Cardiac muscle cell (in vitro differentiated cells and primary cell): ENCODE measurements at regions not wholly inside any gene's neighbourhood (a gene's known extent, or its start where the extent isn't known, plus 50 kb on each side); places are given as distances from the start of the nearest gene placed in this dataset.

Experiments used
- DNase-seq, 2 donors: peaks; one replicate each; pipeline versions ENCODE4 v3.0.0 to v3.0.0-alpha.2; 2010 to 2017; ENCODE audit warnings: low read depth in 1 of 2, low spot score in 1 of 2
- H3K27ac ChIP-seq: fragments of 200-600 bp; sonication (generic); 2 replicates; pipeline ENCODE4 v1.5.1; 2016
- H3K27me3 ChIP-seq: fragments of 200-600 bp; sonication (generic); 2 replicates; pipeline ENCODE4 v1.6.0; 2016; ENCODE audit warnings: control low read depth
- H3K36me3 ChIP-seq: fragments of 200-600 bp; sonication (generic); 2 replicates; pipeline ENCODE4 v1.5.1; 2016; ENCODE audit warnings: control low read depth
- H3K4me1 ChIP-seq: fragments of 200-600 bp; sonication (generic); 2 replicates; pipeline ENCODE4 v1.8.1; 2017; ENCODE audit warnings: low read depth, mild to moderate bottlenecking, mixed run types
- H3K4me3 ChIP-seq: fragments of 200-600 bp; sonication (generic); 2 replicates; pipeline ENCODE4 v1.5.1; 2016; ENCODE audit warnings: mild to moderate bottlenecking
- H3K9me3 ChIP-seq: fragments of 200-600 bp; sonication (generic); 2 replicates; pipeline ENCODE4 v1.5.1; 2017; ENCODE audit warnings: low read depth, mild to moderate bottlenecking, control low read depth
- CTCF ChIP-seq: IDR thresholded peaks from 2 replicates; pipeline ENCODE4 v1.5.1; 2012; ENCODE audit warnings: low read depth, mild to moderate bottlenecking, low read length

- no peak overlapping the region for H3K27ac ChIP-seq
- no peaks in the 10 kb centered on the region for H3K9me3 ChIP-seq
- TF ChIP-seq CTCF: no peak
- peak; percentile 18 to 68 for DNase-seq
- no peaks in the 10 kb centered on the region for H3K27me3 ChIP-seq
- no peak overlapping the region for H3K4me3 ChIP-seq
- no peaks in the 10 kb centered on the region for H3K4me1 ChIP-seq
- no peaks in the 10 kb centered on the region for H3K36me3 ChIP-seq
Observed at GRCh38 chr5:68149189-68149588, 66.4 kb upstream of the PIK3R1 start.

DNA sequence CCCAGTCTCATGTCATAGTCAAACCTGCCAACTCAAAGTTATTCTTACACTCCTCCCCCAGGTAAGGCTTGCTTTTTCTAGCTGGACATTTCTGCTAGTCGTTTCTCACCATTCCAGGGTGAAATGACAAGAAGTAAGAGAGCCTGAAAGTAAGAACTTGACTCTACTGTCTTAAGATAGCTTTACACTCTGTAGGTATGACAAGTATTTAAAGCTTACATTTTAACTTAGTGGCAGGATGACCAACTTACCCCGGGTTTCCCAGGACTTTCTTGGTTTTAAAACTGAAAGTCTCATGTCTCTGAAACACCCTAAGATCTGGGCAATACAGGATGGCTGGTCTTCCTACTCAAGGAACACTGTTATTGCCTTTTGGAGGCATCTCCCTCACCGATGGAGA is 67.5 kb upstream of the PIK3R1 start:
- H3K4me3 ChIP-seq: no peak overlapping the region
- no peak for DNase-seq
- H3K36me3 ChIP-seq: no peaks in the 10 kb centered on the region
- no peaks in the 10 kb centered on the region for H3K4me1 ChIP-seq
- no peaks in the 10 kb centered on the region for H3K9me3 ChIP-seq
- no peak for TF ChIP-seq CTCF
- H3K27me3 ChIP-seq: no peaks in the 10 kb centered on the region
- no peak overlapping the region for H3K27ac ChIP-seq

DNA sequence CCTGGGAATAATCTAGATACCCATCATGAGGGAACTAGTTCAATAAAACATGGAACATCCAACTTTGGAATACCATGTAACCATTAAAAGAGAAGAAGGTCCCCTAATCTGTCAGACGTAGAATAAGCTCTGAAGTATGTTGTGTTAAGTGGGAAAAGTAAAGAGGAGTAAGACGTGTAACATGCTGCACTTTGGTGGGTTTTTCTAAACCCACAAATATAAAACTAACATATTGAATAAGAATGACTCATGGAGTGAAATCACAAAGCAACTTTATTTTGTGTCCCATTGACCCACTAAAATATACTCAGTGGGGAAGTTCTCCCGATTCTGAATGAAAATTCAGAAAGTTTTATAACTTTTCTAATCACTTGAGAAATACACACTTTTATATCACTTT is 67.9 kb upstream of the PIK3R1 start:
- Histone ChIP-seq H3K4me1 (no peaks in the 10 kb centered on the region), H3K36me3 (no peaks in the 10 kb centered on the region), H3K27ac (no peak overlapping the region), H3K9me3 (no peaks in the 10 kb centered on the region), H3K27me3 (no peaks in the 10 kb centered on the region), H3K4me3 (no peak overlapping the region)
- DNase-seq: no peak
- TF ChIP-seq CTCF: no peak

DNA sequence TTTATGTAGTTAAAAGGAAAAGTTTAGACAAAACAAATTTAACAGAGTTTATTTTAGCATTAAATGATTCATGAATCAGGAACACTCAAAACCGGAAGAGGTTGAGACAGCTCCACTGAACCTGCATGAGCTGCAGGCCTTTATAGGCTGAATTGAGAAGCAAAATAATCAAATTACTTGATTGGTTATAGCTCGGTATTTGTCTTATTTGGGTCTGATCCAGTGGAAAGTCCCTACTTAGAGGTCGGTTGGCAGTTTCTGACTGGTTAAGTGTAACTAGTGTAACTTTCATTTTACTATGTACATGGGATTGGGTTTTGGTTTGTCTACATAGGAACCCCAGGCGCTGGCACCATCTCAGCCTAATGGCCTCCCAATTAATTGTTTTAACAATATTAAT is 74.1 kb upstream of the PIK3R1 start:
- TF ChIP-seq CTCF: no peak
- Histone ChIP-seq H3K4me1 (no peaks in the 10 kb centered on the region), H3K27me3 (no peaks in the 10 kb centered on the region), H3K36me3 (no peaks in the 10 kb centered on the region), H3K27ac (no peak overlapping the region), H3K9me3 (no peaks in the 10 kb centered on the region), H3K4me3 (no peak overlapping the region)
- DNase-seq: no peak

DNA sequence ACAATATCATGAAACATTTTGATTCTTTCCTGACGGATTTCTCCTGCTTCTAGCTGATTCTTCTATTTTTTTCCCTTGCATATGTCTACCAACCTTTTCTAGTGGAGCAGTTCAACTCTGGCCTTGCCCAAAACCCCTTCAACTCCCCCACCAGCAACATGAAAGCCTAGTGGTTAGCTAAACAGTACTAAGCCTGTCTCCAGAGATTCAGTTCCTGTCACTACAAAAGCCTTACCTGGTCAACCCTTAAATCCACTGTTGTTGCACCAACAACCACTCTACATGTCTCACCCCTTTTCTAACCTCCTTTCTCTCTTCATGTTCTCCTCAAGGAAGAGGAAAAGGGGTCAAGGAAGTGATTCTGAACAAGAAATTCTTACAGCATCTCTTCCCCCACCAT is 74.8 kb upstream of the PIK3R1 start:
- Histone ChIP-seq H3K36me3 (no peaks in the 10 kb centered on the region), H3K4me3 (no peak overlapping the region), H3K4me1 (no peaks in the 10 kb centered on the region), H3K9me3 (no peaks in the 10 kb centered on the region), H3K27me3 (no peaks in the 10 kb centered on the region), H3K27ac (no peak overlapping the region)
- TF ChIP-seq CTCF: no peak
- no peak for DNase-seq
